Uterus (tissue), 2 donors: ENCODE measurements at regions not wholly inside any gene's neighbourhood (a gene's known extent, or its start where the extent isn't known, plus 50 kb on each side); places are given as distances from the start of the nearest gene placed in this dataset.

Experiments used
- CTCF ChIP-seq, 4 experiments: fragments of 200-600 bp in 2 of 4; fragments of 450-650 bp in 2 of 4; sonication (generic) in 2 of 4; IDR thresholded peaks; one replicate each; pipeline ENCODE4 v1.5.1; 2016 to 2019; ENCODE audit warnings: antibody characterized with exemption in 4 of 4, mild to moderate bottlenecking in 2 of 4, moderate library complexity in 1 of 4
- POLR2A ChIP-seq, 2 donors: fragments of 450-650 bp; IDR thresholded peaks; one replicate each; pipeline ENCODE4 v1.6.1; 2016; ENCODE audit warnings: antibody characterized with exemption in 2 of 2, mild to moderate bottlenecking in 1 of 2, moderate library complexity in 1 of 2

- TF ChIP-seq CTCF (IDR thresholded peaks at IDR 0.05): no peak
- TF ChIP-seq POLR2A (IDR thresholded peaks at IDR 0.05): no peak
These were observed 177.8 kb upstream of the SLC38A2 start for GRCh38 chr12:46550266-46550879.
